H1 (cell line): ENCODE measurements at regions not wholly inside any gene's neighbourhood (a gene's known extent, or its start where the extent isn't known, plus 50 kb on each side); places are given as distances from the start of the nearest gene placed in this dataset.

ENCODE experiments used
- CTCF ChIA-PET: fragments of 300-600 bp; sonication (Branson Sonifier 250); formaldehyde crosslinking; loops from one replicate; lab custom pipeline; 2021; ENCODE audit not compliant: partially characterized antibody; lab: Charles Lee
- POLR2A ChIA-PET: fragments of 300-600 bp; sonication (Branson Sonifier 250); formaldehyde crosslinking; loops from one replicate; lab custom pipeline; 2021; ENCODE audit warnings: inconsistent platforms; ENCODE audit not compliant: partially characterized antibody; lab: Charles Lee
- DNase-seq, 2 experiments: peaks; one replicate each; pipeline versions ENCODE4 v3.0.0 to v3.0.0-alpha.2; 2010 to 2022; ENCODE audit warnings: low spot score in 2 of 2, low read depth in 1 of 2, mixed read lengths in 1 of 2
- FAIRE-seq: peaks from 2 replicates; lab custom pipeline; 2011; peaks lifted over from hg19 to GRCh38; lab: Jason Lieb, UNC
- H2AFZ ChIP-seq: 2 replicates; pipeline ENCODE4 v1.8.1; 2012; ENCODE audit warnings: low read length, inconsistent platforms
- H2AK5ac ChIP-seq: 2 replicates; pipeline ENCODE4 v1.6.1; 2013; ENCODE audit warnings: low read depth, low read length
- H2BK120ac ChIP-seq: replicated peaks from 2 replicates; pipeline ENCODE3; 2013; ENCODE audit warnings: low read depth, low read length, inconsistent platforms
- H2BK12ac ChIP-seq: 2 replicates; pipeline ENCODE4 v1.6.1; 2013; ENCODE audit warnings: low read depth, low read length
- H2BK15ac ChIP-seq: 2 replicates; pipeline ENCODE4 v1.6.1; 2013; ENCODE audit warnings: low read length
- H2BK20ac ChIP-seq: 2 replicates; pipeline ENCODE4 v1.6.1; 2013; ENCODE audit warnings: low read length
- H2BK5ac ChIP-seq: 2 replicates; pipeline ENCODE4 v1.6.1; 2013; ENCODE audit warnings: low read depth, low read length
- H3K14ac ChIP-seq: 2 replicates; pipeline ENCODE4 v1.6.1; 2013; ENCODE audit warnings: inconsistent platforms; ENCODE audit not compliant: insufficient read length
- H3K18ac ChIP-seq: 2 replicates; pipeline ENCODE4 v1.6.1; 2013; ENCODE audit warnings: low read length; ENCODE audit errors: extremely low read depth
- H3K23ac ChIP-seq: 2 replicates; pipeline ENCODE4 v1.6.1; 2013; ENCODE audit warnings: inconsistent platforms; ENCODE audit not compliant: insufficient read length
- H3K23me2 ChIP-seq: 2 replicates; pipeline ENCODE4 v1.6.1; 2013; ENCODE audit warnings: low read depth, low read length
- H3K27ac ChIP-seq: 2 replicates; pipeline ENCODE4 v1.6.1; 2011; ENCODE audit warnings: low read depth, low read length, inconsistent platforms
- H3K27me3 ChIP-seq, 4 experiments: replicated peaks in 1 of 4; 1 replicate in 1 of 4; 2 replicates in 3 of 4; pipeline versions ENCODE4 v1.6.1 to v1.8.1; 2011 to 2013; ENCODE audit warnings: low read length in 3 of 4, mild to moderate bottlenecking in 3 of 4, inconsistent platforms in 2 of 4, mixed read lengths in 2 of 4, moderate library complexity in 1 of 4; ENCODE audit not compliant: control insufficient read depth in 3 of 4, insufficient read depth in 3 of 4; ENCODE audit errors: extremely low read depth in 1 of 4
- H3K36me3 ChIP-seq, 4 experiments: 2 replicates each; pipeline versions ENCODE4 v1.6.1 to v1.8.1; 2011 to 2013; ENCODE audit warnings: mild to moderate bottlenecking in 4 of 4, low read length in 3 of 4, moderate library complexity in 2 of 4, control low read depth in 1 of 4, inconsistent platforms in 1 of 4; ENCODE audit not compliant: insufficient read depth in 4 of 4, control insufficient read depth in 2 of 4
- H3K4ac ChIP-seq: replicated peaks from 2 replicates; pipeline ENCODE3; 2013; ENCODE audit warnings: low read length, low read depth, mixed read lengths, inconsistent platforms; ENCODE audit not compliant: insufficient read length
- H3K4me1 ChIP-seq, 4 experiments: replicated peaks in 1 of 4; 1 replicate in 1 of 4; 2 replicates in 3 of 4; pipeline versions ENCODE4 v1.6.1 to v1.8.1; 2011 to 2013; ENCODE audit warnings: low read length in 3 of 4, inconsistent platforms in 2 of 4, mixed read lengths in 1 of 4; ENCODE audit not compliant: insufficient read depth in 4 of 4, control insufficient read depth in 3 of 4
- H3K4me2 ChIP-seq, 2 experiments: 2 replicates each; pipeline versions ENCODE4 v1.6.1 to v1.8.1; 2011 to 2013; ENCODE audit warnings: low read depth in 2 of 2, low read length in 2 of 2, control low read depth in 1 of 2, inconsistent platforms in 1 of 2, mild to moderate bottlenecking in 1 of 2; ENCODE audit not compliant: insufficient read depth in 1 of 2
- H3K4me3 ChIP-seq, 4 experiments: fragments of 200-600, 300-600 bp in 1 of 4; sonication (generic), shearing (Covaris generic), sonication (Bioruptor Twin) in 1 of 4; 2 replicates each; pipeline versions ENCODE4 v1.5.1 to v1.8.1; 2011 to 2016; ENCODE audit warnings: low read length in 4 of 4, low read depth in 3 of 4, control low read depth in 2 of 4, inconsistent platforms in 2 of 4, mild to moderate bottlenecking in 2 of 4, mixed read lengths in 1 of 4, moderate library complexity in 1 of 4; ENCODE audit not compliant: insufficient read depth in 2 of 4; ENCODE audit errors: extremely low read depth in 1 of 4
- H3K56ac ChIP-seq: replicated peaks from 2 replicates; pipeline ENCODE3; 2013; ENCODE audit warnings: low read depth, mild to moderate bottlenecking, mixed read lengths, low read length, inconsistent platforms; ENCODE audit not compliant: insufficient read length
- H3K79me1 ChIP-seq: 2 replicates; pipeline ENCODE4 v1.6.1; 2013; ENCODE audit warnings: low read depth, low read length, control low read depth
- H3K79me2 ChIP-seq, 2 experiments: 2 replicates each; pipeline versions ENCODE4 v1.6.1 to v1.8.1; 2012 to 2013; ENCODE audit warnings: low read length in 2 of 2, mild to moderate bottlenecking in 2 of 2, inconsistent platforms in 1 of 2; ENCODE audit not compliant: insufficient read depth in 2 of 2, control insufficient read depth in 1 of 2
- H3K9ac ChIP-seq, 4 experiments: replicated peaks in 1 of 4; 1 replicate in 1 of 4; 2 replicates in 3 of 4; pipeline versions ENCODE4 v1.6.1 to v1.8.1; 2011 to 2013; ENCODE audit warnings: low read depth in 3 of 4, low read length in 3 of 4, control low read depth in 2 of 4, mild to moderate bottlenecking in 2 of 4, moderate library complexity in 2 of 4, inconsistent platforms in 1 of 4; ENCODE audit errors: extremely low read depth in 1 of 4
- H3K9me3 ChIP-seq, 2 experiments: 2 replicates each; pipeline versions ENCODE4 v1.6.1 to v1.8.1; 2012 to 2013; ENCODE audit warnings: mild to moderate bottlenecking in 2 of 2, moderate library complexity in 2 of 2, control low read depth in 1 of 2, inconsistent platforms in 1 of 2, low read depth in 1 of 2, low read length in 1 of 2, mixed read lengths in 1 of 2; ENCODE audit not compliant: insufficient read depth in 2 of 2
- H4K20me1 ChIP-seq, 2 experiments: replicated peaks in 1 of 2; 2 replicates each; pipeline versions ENCODE3 to v1.8.1; 2011 to 2013; ENCODE audit warnings: inconsistent platforms in 2 of 2, low read length in 2 of 2, mild to moderate bottlenecking in 1 of 2; ENCODE audit not compliant: insufficient read depth in 2 of 2, control insufficient read depth in 1 of 2
- H4K5ac ChIP-seq: 2 replicates; pipeline ENCODE4 v1.6.1; 2013; ENCODE audit warnings: low read length, low read depth, mixed read lengths, inconsistent platforms; ENCODE audit not compliant: insufficient read length
- H4K8ac ChIP-seq: 2 replicates; pipeline ENCODE4 v1.8.0; 2013; ENCODE audit warnings: mild to moderate bottlenecking, moderate library complexity, low read length, inconsistent platforms; ENCODE audit not compliant: insufficient read depth; ENCODE audit errors: extremely low read depth
- H4K91ac ChIP-seq: replicated peaks from 2 replicates; pipeline ENCODE3; 2013; ENCODE audit warnings: low read length, mixed read lengths, inconsistent platforms; ENCODE audit not compliant: insufficient read length
- BCL11A ChIP-seq, 2 experiments: IDR thresholded peaks; one replicate each; pipeline ENCODE4 v1.6.1; 2011; ENCODE audit warnings: low read depth in 2 of 2, low read length in 2 of 2, mild to moderate bottlenecking in 2 of 2
- CREB1 ChIP-seq: IDR thresholded peaks from 2 replicates; pipeline ENCODE4 v1.6.1; 2012; ENCODE audit warnings: inconsistent platforms
- E2F6 ChIP-seq: IDR thresholded peaks from 2 replicates; pipeline ENCODE4 v1.6.1; 2012; ENCODE audit warnings: inconsistent platforms
- WGBS, 2 experiments: shearing (Covaris generic) in 1 of 2; methylation state at CpG; one replicate each; pipeline versions ENCODE4 v1.1.6 to v1.1.7; 2013 to 2015; ENCODE audit warnings: low lambda C conversion rate in 2 of 2, mixed read lengths in 2 of 2, inconsistent platforms in 1 of 2, low coverage in 1 of 2, missing lambda C conversion rate in 1 of 2; ENCODE audit not compliant: insufficient replicate concordance in 2 of 2, insufficient coverage in 1 of 2, insufficient read length in 1 of 2; ENCODE audit errors: extremely low coverage in 1 of 2, missing lambda C conversion rate in 1 of 2; 5-methylcytosine and 5-hydroxymethylcytosine counted together

- Histone ChIP-seq H3K9ac (no peak overlapping the region), H3K36me3 (no peaks in the 10 kb centered on the region), H2AFZ (no peak overlapping the region), H4K5ac (no peak overlapping the region), H3K27ac (no peak overlapping the region), H3K14ac (no peak overlapping the region), H3K27me3 (no peaks in the 10 kb centered on the region), H2BK20ac (no peak overlapping the region), H3K9me3 (no peaks in the 10 kb centered on the region), H3K56ac (no peak overlapping the region), H4K8ac (no peak overlapping the region), H3K23ac (no peak overlapping the region), H3K79me2 (no peaks in the 10 kb centered on the region), H4K91ac (no peak overlapping the region), H3K4me1 (no peaks in the 10 kb centered on the region), H3K79me1 (no peaks in the 10 kb centered on the region), H2BK5ac (no peak overlapping the region), H2BK15ac (no peak overlapping the region), H3K4ac (no peak overlapping the region), H4K20me1 (no peaks in the 10 kb centered on the region), H3K4me3 (no peak overlapping the region), H2BK120ac (no peak overlapping the region), H3K4me2 (no peak overlapping the region), H3K18ac (no peak overlapping the region), H2BK12ac (no peak overlapping the region), H3K23me2 (no peaks in the 10 kb centered on the region), H2AK5ac (no peak overlapping the region)
- DNase-seq (no peak), FAIRE-seq (no peak)
- 91% methylated on average over 1 of the region's 1 CpG; no CpG with 5 or more reads in 1 of the 2 experiments for WGBS, 2 experiments
- CTCF ChIA-PET = no interaction called here
- POLR2A ChIA-PET = no interaction called here
- TF ChIP-seq E2F6 (no peak), CREB1 (no peak), BCL11A (IDR thresholded peaks at IDR 0.05; ENCODE audit: low read depth in 2 of 2, low read length in 2 of 2) (no peak)
Observed at GRCh38 chr5:93358176-93358575, 222.8 kb downstream of the NR2F1-AS1 start.
